PC-9 (cell line): ENCODE measurements at regions not wholly inside any gene's neighbourhood (a gene's known extent, or its start where the extent isn't known, plus 50 kb on each side); places are given as distances from the start of the nearest gene placed in this dataset.

ENCODE experiments used
- EZH2 ChIP-seq: fragments of 200-600 bp; sonication (generic); IDR thresholded peaks from 2 replicates; pipeline ENCODE4 v1.8.0; 2017; ENCODE audit warnings: antibody characterized with exemption, low read depth
- TF ChIP-seq, protein P1 (sequence below): fragments of 200-600 bp; sonication (generic); conservative IDR thresholded peaks from 2 replicates; pipeline ENCODE4 v1.6.1; 2017; ENCODE audit warnings: mixed run types, antibody characterized with exemption, mild to moderate bottlenecking, moderate library complexity

GRCh38 chr20:19110881-19111460, 101.5 kb upstream of the SLC24A3 start:
- TF ChIP-seq, protein P1, sequence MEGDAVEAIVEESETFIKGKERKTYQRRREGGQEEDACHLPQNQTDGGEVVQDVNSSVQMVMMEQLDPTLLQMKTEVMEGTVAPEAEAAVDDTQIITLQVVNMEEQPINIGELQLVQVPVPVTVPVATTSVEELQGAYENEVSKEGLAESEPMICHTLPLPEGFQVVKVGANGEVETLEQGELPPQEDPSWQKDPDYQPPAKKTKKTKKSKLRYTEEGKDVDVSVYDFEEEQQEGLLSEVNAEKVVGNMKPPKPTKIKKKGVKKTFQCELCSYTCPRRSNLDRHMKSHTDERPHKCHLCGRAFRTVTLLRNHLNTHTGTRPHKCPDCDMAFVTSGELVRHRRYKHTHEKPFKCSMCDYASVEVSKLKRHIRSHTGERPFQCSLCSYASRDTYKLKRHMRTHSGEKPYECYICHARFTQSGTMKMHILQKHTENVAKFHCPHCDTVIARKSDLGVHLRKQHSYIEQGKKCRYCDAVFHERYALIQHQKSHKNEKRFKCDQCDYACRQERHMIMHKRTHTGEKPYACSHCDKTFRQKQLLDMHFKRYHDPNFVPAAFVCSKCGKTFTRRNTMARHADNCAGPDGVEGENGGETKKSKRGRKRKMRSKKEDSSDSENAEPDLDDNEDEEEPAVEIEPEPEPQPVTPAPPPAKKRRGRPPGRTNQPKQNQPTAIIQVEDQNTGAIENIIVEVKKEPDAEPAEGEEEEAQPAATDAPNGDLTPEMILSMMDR, result no peak
- TF ChIP-seq EZH2, result no peak
